C4-2B (cell line): ENCODE measurements at regions not wholly inside any gene's neighbourhood (a gene's known extent, or its start where the extent isn't known, plus 50 kb on each side); places are given as distances from the start of the nearest gene placed in this dataset.

Experiments used
- ZFX ChIP-seq: fragments of 450-650 bp; IDR thresholded peaks from 2 replicates; pipeline ENCODE4 v1.6.1; 2017
- TF ChIP-seq, protein P1 (sequence below): fragments of 450-650 bp; conservative IDR thresholded peaks from 2 replicates; pipeline ENCODE4 v1.5.1; 2017; ENCODE audit warnings: mild to moderate bottlenecking

DNA sequence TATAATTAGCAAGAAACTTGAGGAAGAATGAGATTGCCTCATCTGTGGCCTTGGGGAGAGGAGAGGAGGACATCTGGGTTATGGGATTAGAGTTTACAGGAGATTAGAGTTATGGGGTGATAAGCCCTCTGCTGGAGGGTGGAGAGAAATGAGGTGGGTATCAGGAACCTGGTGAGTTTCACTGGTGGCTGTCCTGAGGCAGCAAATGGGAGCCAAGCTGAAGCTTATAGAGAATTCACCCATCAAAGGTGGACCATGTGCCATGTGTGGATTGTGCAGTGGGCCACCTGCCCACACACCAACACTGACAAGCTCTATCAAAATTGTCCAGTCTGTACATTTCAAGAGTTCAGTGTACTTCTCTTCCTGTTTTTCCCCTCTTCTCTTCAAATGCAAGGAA lies 135.3 kb downstream of the AEBP2 start:
- TF ChIP-seq, protein P1, sequence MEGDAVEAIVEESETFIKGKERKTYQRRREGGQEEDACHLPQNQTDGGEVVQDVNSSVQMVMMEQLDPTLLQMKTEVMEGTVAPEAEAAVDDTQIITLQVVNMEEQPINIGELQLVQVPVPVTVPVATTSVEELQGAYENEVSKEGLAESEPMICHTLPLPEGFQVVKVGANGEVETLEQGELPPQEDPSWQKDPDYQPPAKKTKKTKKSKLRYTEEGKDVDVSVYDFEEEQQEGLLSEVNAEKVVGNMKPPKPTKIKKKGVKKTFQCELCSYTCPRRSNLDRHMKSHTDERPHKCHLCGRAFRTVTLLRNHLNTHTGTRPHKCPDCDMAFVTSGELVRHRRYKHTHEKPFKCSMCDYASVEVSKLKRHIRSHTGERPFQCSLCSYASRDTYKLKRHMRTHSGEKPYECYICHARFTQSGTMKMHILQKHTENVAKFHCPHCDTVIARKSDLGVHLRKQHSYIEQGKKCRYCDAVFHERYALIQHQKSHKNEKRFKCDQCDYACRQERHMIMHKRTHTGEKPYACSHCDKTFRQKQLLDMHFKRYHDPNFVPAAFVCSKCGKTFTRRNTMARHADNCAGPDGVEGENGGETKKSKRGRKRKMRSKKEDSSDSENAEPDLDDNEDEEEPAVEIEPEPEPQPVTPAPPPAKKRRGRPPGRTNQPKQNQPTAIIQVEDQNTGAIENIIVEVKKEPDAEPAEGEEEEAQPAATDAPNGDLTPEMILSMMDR = no peak
- no peak for TF ChIP-seq ZFX
